ENCODE measurements at regions not wholly inside any gene's neighbourhood (a gene's known extent, or its start where the extent isn't known, plus 50 kb on each side); places are given as distances from the start of the nearest gene placed in this dataset.

DNA sequence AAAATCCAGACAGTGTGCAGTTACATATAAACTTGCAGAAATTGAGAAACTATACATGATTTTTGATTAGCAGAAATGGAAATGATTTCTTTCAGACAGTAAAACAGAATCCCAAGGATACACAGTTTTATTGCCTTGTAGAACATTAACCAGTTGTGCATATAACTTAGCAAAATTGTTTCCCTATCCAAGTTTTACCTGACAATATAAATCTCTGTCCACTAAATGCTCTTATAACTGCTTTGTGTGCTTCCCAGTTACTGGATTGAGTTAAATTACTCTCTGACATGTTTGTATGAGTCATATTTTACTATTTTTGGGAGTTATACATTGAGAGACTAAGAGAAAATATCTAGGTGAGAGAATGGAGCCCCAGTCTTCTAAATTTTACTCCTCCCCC is 563.4 kb downstream of the SH2D4B start:
- no peak overlapping the region for H3K27ac ChIP-seq
- H3K4me3 ChIP-seq = no peak overlapping the region
- H3K4me1 ChIP-seq = no peaks in the 10 kb centered on the region
- intact Hi-C loops (cut with DNase I) = no loop called here
- H3K36me3 ChIP-seq = no peaks in the 10 kb centered on the region
- no peaks in the 10 kb centered on the region for H3K27me3 ChIP-seq
- TF ChIP-seq POLR2AphosphoS5 (IDR thresholded peaks at IDR 0.05; ENCODE audit: insufficient read depth in 1 of 2, low read depth in 1 of 2) (no peak), POLR2A (IDR thresholded peaks at IDR 0.05) (no peak)
- TF ChIP-seq, protein P1, sequence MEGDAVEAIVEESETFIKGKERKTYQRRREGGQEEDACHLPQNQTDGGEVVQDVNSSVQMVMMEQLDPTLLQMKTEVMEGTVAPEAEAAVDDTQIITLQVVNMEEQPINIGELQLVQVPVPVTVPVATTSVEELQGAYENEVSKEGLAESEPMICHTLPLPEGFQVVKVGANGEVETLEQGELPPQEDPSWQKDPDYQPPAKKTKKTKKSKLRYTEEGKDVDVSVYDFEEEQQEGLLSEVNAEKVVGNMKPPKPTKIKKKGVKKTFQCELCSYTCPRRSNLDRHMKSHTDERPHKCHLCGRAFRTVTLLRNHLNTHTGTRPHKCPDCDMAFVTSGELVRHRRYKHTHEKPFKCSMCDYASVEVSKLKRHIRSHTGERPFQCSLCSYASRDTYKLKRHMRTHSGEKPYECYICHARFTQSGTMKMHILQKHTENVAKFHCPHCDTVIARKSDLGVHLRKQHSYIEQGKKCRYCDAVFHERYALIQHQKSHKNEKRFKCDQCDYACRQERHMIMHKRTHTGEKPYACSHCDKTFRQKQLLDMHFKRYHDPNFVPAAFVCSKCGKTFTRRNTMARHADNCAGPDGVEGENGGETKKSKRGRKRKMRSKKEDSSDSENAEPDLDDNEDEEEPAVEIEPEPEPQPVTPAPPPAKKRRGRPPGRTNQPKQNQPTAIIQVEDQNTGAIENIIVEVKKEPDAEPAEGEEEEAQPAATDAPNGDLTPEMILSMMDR (IDR thresholded peaks at IDR 0.05) = no peak
- H3K9me3 ChIP-seq = no peaks in the 10 kb centered on the region
- no peak for DNase-seq (ENCODE audit: extremely low spot score in 2 of 2)

- no peaks in the 10 kb centered on the region for H3K4me1 ChIP-seq
- H3K27me3 ChIP-seq = no peaks in the 10 kb centered on the region
- no peaks in the 10 kb centered on the region for H3K36me3 ChIP-seq
- intact Hi-C loops (cut with DNase I) = no loop called here
- no peak overlapping the region for H3K27ac ChIP-seq
- TF ChIP-seq POLR2A (IDR thresholded peaks at IDR 0.05) (no peak), POLR2AphosphoS5 (IDR thresholded peaks at IDR 0.05; ENCODE audit: insufficient read depth in 1 of 2, low read depth in 1 of 2) (no peak)
- TF ChIP-seq, protein P1 (IDR thresholded peaks at IDR 0.05) = no peak
- H3K4me3 ChIP-seq = no peak overlapping the region
- no peaks in the 10 kb centered on the region for H3K9me3 ChIP-seq
- DNase-seq (ENCODE audit: extremely low spot score in 2 of 2) = no peak
Observed at GRCh38 chr10:81104494-81104893, 566.8 kb downstream of the SH2D4B start.

- TF ChIP-seq, protein P1 (IDR thresholded peaks at IDR 0.05) = no peak
- TF ChIP-seq POLR2AphosphoS5 (IDR thresholded peaks at IDR 0.05; ENCODE audit: insufficient read depth in 1 of 2, low read depth in 1 of 2) (no peak), POLR2A (IDR thresholded peaks at IDR 0.05) (no peak)
- Histone ChIP-seq H3K27ac (no peak overlapping the region), H3K36me3 (no peaks in the 10 kb centered on the region), H3K4me1 (no peaks in the 10 kb centered on the region), H3K4me3 (no peak overlapping the region), H3K9me3 (no peaks in the 10 kb centered on the region), H3K27me3 (no peaks in the 10 kb centered on the region)
- no peak for DNase-seq (ENCODE audit: extremely low spot score in 2 of 2)
- intact Hi-C loops (cut with DNase I) = no loop called here
Observed at GRCh38 chr10:81108516-81109199, 571.0 kb downstream of the SH2D4B start.

DNA sequence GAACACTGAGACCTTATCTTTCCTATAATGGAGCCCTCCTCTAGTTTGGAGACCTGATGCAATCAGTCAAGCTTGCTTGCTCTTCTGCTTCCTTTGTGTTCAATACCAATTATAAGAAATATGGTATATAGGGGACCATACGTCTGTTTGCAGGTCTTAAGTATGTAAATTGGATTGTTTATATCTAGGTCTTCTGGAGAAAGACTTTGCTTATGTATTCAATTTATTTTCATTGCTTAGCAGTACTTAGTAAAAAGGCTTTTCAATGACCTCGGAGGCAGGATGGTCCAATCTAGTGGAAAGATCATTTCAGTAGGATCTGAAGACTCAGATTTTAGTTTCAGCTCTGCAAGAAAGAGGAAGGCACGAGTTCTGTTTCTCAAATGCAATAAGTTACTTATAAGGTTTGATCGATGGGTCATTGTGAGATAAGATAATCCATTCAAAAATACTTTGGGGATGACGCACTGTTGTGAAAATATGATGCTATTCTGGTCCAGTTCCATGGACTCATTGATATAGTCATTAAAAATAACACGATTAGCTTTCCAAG is 571.6 kb downstream of the SH2D4B start:
- H3K4me3 ChIP-seq = no peak overlapping the region

More for the DNA sequence above, 571.6 kb downstream of the SH2D4B start:
- TF ChIP-seq POLR2AphosphoS5 (IDR thresholded peaks at IDR 0.05; ENCODE audit: insufficient read depth in 1 of 2, low read depth in 1 of 2) (no peak), POLR2A (IDR thresholded peaks at IDR 0.05) (no peak)
- TF ChIP-seq, protein P1 (IDR thresholded peaks at IDR 0.05) = no peak
- H3K27me3 ChIP-seq = no peaks in the 10 kb centered on the region
- intact Hi-C loops (cut with DNase I) = no loop called here
- no peak overlapping the region for H3K27ac ChIP-seq
- H3K4me1 ChIP-seq = no peaks in the 10 kb centered on the region
- no peaks in the 10 kb centered on the region for H3K36me3 ChIP-seq
- no peak for DNase-seq (ENCODE audit: extremely low spot score in 2 of 2)
- no peaks in the 10 kb centered on the region for H3K9me3 ChIP-seq
